ENCODE measurements at regions not wholly inside any gene's neighbourhood (a gene's known extent, or its start where the extent isn't known, plus 50 kb on each side); places are given as distances from the start of the nearest gene placed in this dataset.

DNA sequence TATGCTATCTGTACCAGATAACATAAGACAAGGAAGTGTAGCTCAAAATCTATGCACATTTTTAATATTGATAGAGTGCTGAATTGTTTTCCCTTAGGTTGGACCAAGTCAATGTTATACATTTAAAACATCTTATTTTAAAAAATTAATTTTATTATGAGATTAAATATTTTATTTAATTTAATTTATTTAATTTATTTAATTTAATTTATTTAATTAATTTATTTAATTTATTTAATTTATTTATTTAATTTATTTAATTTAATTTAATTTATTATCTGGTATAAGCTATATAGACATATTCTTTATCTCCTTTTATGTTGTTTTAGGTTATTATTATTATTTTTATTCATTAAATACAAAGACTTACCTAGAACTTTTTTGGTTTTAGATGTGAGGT, 551.7 kb upstream of the LRRTM1 start:
- H3K4me1 ChIP-seq = no peaks in the 10 kb centered on the region
- no peaks in the 10 kb centered on the region for H3K27me3 ChIP-seq (ENCODE audit: low read depth)
- no peak for TF ChIP-seq CTCF (IDR thresholded peaks at IDR 0.05; ENCODE audit: borderline replicate concordance)
- no peak overlapping the region for H3K4me3 ChIP-seq
- H3K9me3 ChIP-seq (replicated peaks) = no peaks in the 10 kb centered on the region
- no peak overlapping the region for H3K27ac ChIP-seq (replicated peaks)
- H3K36me3 ChIP-seq = no peaks in the 10 kb centered on the region
- no peak for DNase-seq
- intact Hi-C loops (cut with micrococcal nuclease) = no loop called here

GRCh38 chr2:80854831-80855230, 550.3 kb upstream of the LRRTM1 start:
- Histone ChIP-seq H3K9me3 (replicated peaks) (no peaks in the 10 kb centered on the region), H3K36me3 (no peaks in the 10 kb centered on the region), H3K27ac (replicated peaks) (no peak overlapping the region), H3K27me3 (ENCODE audit: low read depth) (no peaks in the 10 kb centered on the region), H3K4me1 (no peaks in the 10 kb centered on the region), H3K4me3 (no peak overlapping the region)
- intact Hi-C loops (cut with micrococcal nuclease) = no loop called here
- DNase-seq = no peak
- TF ChIP-seq CTCF (IDR thresholded peaks at IDR 0.05; ENCODE audit: borderline replicate concordance) = no peak

GRCh38 chr2:80852808-80853139, 548.2 kb upstream of the LRRTM1 start:
- H3K9me3 ChIP-seq (replicated peaks) = no peaks in the 10 kb centered on the region
- no peak for TF ChIP-seq CTCF (IDR thresholded peaks at IDR 0.05; ENCODE audit: borderline replicate concordance)
- DNase-seq = no peak
- H3K4me3 ChIP-seq = no peak overlapping the region
- intact Hi-C loops (cut with micrococcal nuclease) = no loop called here
- H3K27ac ChIP-seq (replicated peaks) = no peak overlapping the region
- no peaks in the 10 kb centered on the region for H3K27me3 ChIP-seq (ENCODE audit: low read depth)
- no peaks in the 10 kb centered on the region for H3K4me1 ChIP-seq
- no peaks in the 10 kb centered on the region for H3K36me3 ChIP-seq

GRCh38 chr2:80852079-80852807, 547.7 kb upstream of the LRRTM1 start:
- peak; percentile 7 for TF ChIP-seq CTCF (IDR thresholded peaks at IDR 0.05; ENCODE audit: borderline replicate concordance)
- Histone ChIP-seq H3K27ac (replicated peaks) (no peak overlapping the region), H3K9me3 (replicated peaks) (no peaks in the 10 kb centered on the region), H3K4me1 (no peaks in the 10 kb centered on the region), H3K36me3 (no peaks in the 10 kb centered on the region), H3K27me3 (ENCODE audit: low read depth) (no peaks in the 10 kb centered on the region), H3K4me3 (no peak overlapping the region)
- intact Hi-C loops (cut with micrococcal nuclease) = no loop called here
- no peak for DNase-seq

DNA sequence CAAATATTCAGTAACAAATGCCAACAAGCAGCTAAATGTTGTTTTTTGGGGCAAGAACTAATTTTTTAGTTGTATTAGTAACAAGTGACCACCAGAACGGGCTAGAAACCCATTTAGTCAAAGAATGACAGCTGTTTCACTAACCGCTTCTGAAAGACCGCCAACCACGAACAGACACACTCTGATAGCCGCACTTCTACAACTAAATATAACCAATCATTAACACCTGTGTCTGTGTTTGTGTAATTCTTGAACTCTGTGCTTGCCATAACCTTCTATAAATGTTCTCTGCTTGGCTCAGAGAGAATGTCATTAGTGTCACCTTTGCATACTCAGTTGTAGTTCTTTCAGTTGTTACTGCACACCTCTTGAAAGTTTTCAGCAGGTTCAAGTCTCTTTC, 526.3 kb upstream of the LRRTM1 start:
- H3K27ac ChIP-seq (replicated peaks) = no peak overlapping the region
- intact Hi-C loops (cut with micrococcal nuclease) = no loop called here

More for the DNA sequence above, 526.3 kb upstream of the LRRTM1 start:
- Histone ChIP-seq H3K4me3 (no peak overlapping the region), H3K36me3 (no peaks in the 10 kb centered on the region), H3K27me3 (ENCODE audit: low read depth) (no peaks in the 10 kb centered on the region), H3K4me1 (no peaks in the 10 kb centered on the region), H3K9me3 (replicated peaks) (no peaks in the 10 kb centered on the region)
- no peak for DNase-seq
- no peak for TF ChIP-seq CTCF (IDR thresholded peaks at IDR 0.05; ENCODE audit: borderline replicate concordance)

Data from left ventricle myocardium inferior (tissue), 1 donor.